GM21360 (cell line): ENCODE measurements at regions not wholly inside any gene's neighbourhood (a gene's known extent, or its start where the extent isn't known, plus 50 kb on each side); places are given as distances from the start of the nearest gene placed in this dataset.

Experiments used
- ATAC-seq: cut with Tn5 transposase; IDR thresholded peaks from one replicate; pipeline ENCODE4 v1.9.1; 2021; ENCODE audit warnings: mild to moderate bottlenecking, moderate library complexity; ENCODE audit not compliant: unreplicated experiment

GRCh38 chr9:80066931-80067330 is 495.2 kb downstream of the TLE4 start:
- ATAC-seq: no peak

DNA sequence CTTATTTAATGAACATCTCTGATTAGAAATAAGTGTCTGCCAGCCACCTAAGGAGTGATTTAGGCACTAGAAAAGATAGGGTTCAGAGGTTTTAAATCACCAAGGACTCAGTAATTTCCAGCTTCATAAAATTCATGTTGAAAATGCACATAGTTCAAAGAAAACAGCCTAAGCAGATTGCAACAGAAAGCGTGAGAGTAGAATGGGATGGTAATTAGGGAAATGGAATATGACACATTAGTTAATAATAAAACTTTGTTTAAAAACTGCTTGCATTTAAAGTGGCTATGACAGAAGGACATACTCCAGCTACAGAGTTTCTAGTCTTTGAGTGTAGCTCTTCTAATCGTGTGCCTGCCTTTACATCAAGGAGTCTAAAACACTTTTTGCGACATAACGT is 490.8 kb downstream of the TLE4 start:
- no peak for ATAC-seq

- ATAC-seq: no peak
These were observed 490.2 kb downstream of the TLE4 start for GRCh38 chr9:80061940-80062339.

GRCh38 chr9:80061096-80061495 is 489.3 kb downstream of the TLE4 start:
- no peak for ATAC-seq

DNA sequence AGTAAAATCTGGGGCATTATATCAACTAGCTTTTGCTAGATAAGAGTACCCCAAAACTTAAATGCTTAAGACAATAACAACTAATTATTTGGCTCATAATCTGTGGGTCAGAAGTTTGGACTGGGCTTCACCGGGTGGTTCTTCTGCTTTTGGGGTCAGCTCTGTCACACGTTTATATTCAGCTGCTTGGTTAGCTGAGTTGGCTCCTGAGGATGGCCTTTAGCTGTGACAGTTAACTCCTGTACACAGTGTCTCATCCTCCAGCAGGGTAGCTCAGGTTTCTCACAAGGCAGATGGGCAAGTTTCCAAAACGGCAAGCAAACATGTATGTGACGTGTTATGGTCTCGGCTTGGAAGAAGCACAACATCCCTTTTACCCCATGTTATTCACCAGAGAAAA is 488.2 kb downstream of the TLE4 start:
- no peak for ATAC-seq

- ATAC-seq: no peak
These were observed 487.4 kb downstream of the TLE4 start for GRCh38 chr9:80059191-80059590.

- no peak for ATAC-seq
These were observed 481.1 kb downstream of the TLE4 start for GRCh38 chr9:80052830-80053229.

DNA sequence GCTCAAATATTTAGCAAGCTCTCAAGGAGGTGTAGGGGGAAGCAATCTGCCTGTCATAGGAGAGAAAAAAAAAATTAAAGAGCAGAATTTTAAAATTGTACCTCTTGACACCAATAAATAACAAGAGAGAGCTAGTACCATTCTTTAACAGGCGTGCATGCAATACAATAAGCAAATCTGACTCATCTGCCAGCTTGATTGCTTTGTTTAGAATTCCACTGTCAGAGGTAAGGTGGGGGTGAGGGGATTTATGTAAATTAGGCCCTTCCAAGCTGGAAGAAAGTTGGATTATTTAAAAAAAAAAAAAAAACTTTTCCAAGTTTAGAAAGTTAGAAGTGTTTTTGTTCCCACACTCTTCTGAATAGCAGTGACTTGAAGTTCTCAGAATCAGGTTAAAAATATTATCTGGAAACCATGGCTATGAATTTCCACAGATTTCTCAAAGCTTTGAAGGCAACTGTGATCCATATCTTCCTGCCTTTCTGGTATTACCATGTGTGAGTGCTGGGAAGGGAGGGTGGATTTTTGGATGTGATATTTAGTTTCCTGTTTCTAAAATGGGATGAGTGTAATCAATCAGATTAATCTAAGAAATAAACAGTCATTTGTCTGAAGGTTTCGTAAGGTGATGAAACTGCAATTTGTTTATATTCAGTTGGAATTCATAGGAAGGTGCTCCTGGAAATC is 477.5 kb downstream of the TLE4 start:
- no peak for ATAC-seq

- ATAC-seq: no peak
These were observed 474.7 kb downstream of the TLE4 start for GRCh38 chr9:80046481-80046880.

DNA sequence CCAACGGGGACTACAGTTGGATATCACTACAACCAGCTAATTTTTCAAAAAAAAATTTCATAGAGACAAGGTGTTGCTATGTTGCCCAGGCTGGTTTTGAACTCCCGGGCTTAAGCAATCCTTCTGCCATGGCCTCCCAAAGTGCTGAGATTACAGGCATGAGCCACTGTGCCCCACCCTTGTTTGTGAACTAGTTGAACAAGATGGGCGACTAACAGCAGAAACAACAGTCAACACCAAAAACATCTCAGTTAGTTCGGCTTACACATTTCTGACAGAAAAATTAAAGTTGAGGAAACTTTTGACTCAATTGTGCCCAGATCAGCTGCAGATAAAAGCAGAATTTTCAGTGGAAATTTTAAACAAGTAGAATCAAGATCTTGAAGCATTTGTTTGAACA is 470.1 kb downstream of the TLE4 start:
- no peak for ATAC-seq

DNA sequence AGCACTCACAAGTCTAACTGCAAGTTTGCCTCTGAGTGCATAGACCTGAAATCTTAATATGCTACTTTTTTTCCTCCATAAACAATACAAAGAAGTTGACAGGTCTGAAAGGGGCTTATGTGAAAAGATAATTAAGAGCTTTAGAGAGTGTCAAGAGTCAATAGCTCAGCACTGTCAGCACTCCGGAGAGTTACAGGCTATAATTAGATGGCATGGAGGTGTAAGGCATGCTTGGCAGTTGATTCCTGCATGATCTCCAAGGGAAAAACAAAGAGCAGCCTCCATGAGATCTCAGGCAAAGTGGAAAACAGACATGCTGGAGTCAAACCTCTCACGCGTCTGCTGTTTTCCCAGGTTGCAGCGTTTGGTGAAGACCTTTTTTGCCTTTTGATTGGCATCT is 468.7 kb downstream of the TLE4 start:
- ATAC-seq: no peak

GRCh38 chr9:80030801-80031200 is 459.0 kb downstream of the TLE4 start:
- ATAC-seq: no peak

GRCh38 chr9:80028501-80028900 is 456.7 kb downstream of the TLE4 start:
- no peak for ATAC-seq

GRCh38 chr9:80025796-80026520 is 454.2 kb downstream of the TLE4 start:
- no peak for ATAC-seq

GRCh38 chr9:80025131-80025530 is 453.4 kb downstream of the TLE4 start:
- ATAC-seq: no peak

GRCh38 chr9:80020530-80020929 is 448.8 kb downstream of the TLE4 start:
- peak; percentile 40 for ATAC-seq

GRCh38 chr9:80020056-80020455 is 448.3 kb downstream of the TLE4 start:
- no peak for ATAC-seq

DNA sequence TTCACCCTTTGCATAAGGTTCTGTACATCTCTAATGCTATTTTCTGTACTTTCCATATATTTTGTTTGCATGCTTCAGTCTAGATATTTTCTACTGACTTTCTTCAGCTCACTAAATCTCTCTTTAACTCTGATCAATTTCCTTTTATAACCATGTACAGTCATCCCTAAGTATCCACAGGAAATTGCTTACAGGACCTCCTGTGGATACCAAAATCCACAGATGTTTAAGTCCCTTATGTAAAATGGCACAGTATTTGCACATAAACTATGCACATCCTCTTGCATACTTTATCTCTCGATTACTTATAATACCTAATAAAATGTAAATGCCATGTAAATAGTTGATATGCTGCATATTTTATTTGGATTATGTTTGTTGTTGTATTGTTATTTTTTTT is 442.1 kb downstream of the TLE4 start:
- no peak for ATAC-seq

- no peak for ATAC-seq
These were observed 441.0 kb downstream of the TLE4 start for GRCh38 chr9:80012557-80013330.

DNA sequence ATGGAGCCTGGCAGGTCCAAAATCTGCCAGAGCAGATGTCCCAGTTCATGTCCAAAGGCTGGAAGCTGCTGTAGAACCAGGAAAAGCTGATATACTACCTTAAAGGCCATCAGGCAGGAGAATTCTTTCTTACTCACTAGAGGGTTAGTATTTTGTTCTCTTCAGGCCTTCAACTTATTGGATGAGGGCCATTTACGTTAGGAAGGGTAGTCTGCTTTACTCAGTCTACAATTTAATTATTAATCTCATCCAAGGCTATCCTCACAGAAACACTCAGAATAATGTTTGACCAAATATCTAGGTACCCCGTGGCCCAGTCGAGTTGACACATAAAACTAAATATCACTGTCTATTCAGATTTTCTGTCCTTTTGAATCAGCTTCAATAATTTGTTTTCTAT is 437.4 kb downstream of the TLE4 start:
- no peak for ATAC-seq

- ATAC-seq: no peak
These were observed 432.9 kb downstream of the TLE4 start for GRCh38 chr9:80004714-80005113.

DNA sequence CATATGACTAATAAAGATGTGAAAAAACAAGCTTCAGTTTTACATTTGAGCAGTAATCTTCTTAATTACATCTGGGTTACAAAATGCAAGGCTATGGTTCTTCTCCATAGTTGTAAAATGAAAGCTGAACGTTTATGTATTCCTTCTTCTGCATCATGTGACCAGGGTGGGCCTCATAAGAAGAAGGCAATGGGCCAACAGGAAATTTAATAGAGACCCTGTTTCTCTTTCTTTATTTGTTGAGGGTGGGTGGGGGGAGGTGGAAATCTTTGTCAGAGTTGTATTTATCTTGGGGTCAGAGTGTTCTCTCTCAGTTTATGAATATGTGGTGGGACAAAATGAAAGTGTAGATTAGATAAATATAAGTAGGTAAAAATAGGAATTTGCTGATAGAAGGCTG is 418.8 kb downstream of the TLE4 start:
- ATAC-seq: no peak
